Fibroblast of lung (primary cell): ENCODE measurements at regions not wholly inside any gene's neighbourhood (a gene's known extent, or its start where the extent isn't known, plus 50 kb on each side); places are given as distances from the start of the nearest gene placed in this dataset.

ENCODE experiments used
- EZH2 ChIP-seq: IDR thresholded peaks from 2 replicates; pipeline ENCODE4 v1.5.1; 2012; ENCODE audit warnings: low read length, control low read depth, mild to moderate bottlenecking; ENCODE audit errors: missing control alignments
- TF ChIP-seq, protein P1 (sequence below), 2 donors: IDR thresholded peaks in 1 of 2; conservative IDR thresholded peaks in 1 of 2; 1 replicate in 1 of 2; 2 replicates in 1 of 2; pipeline ENCODE4 v1.5.1; 2011 to 2012; ENCODE audit warnings: low read length in 2 of 2, control low read depth in 1 of 2, inconsistent platforms in 1 of 2, low read depth in 1 of 2, mild to moderate bottlenecking in 1 of 2

GRCh38 chr11:15836795-15837194 is 519.6 kb downstream of the SOX6 start:
- TF ChIP-seq, protein P1, sequence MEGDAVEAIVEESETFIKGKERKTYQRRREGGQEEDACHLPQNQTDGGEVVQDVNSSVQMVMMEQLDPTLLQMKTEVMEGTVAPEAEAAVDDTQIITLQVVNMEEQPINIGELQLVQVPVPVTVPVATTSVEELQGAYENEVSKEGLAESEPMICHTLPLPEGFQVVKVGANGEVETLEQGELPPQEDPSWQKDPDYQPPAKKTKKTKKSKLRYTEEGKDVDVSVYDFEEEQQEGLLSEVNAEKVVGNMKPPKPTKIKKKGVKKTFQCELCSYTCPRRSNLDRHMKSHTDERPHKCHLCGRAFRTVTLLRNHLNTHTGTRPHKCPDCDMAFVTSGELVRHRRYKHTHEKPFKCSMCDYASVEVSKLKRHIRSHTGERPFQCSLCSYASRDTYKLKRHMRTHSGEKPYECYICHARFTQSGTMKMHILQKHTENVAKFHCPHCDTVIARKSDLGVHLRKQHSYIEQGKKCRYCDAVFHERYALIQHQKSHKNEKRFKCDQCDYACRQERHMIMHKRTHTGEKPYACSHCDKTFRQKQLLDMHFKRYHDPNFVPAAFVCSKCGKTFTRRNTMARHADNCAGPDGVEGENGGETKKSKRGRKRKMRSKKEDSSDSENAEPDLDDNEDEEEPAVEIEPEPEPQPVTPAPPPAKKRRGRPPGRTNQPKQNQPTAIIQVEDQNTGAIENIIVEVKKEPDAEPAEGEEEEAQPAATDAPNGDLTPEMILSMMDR (conservative IDR thresholded peaks at IDR 0.05 in 1 of 2, IDR thresholded peaks at IDR 0.05 in 1 of 2; ENCODE audit: low read depth in 1 of 2, low read length in 2 of 2), result no peak
- no peak for TF ChIP-seq EZH2
